ENCODE measurements at regions not wholly inside any gene's neighbourhood (a gene's known extent, or its start where the extent isn't known, plus 50 kb on each side); places are given as distances from the start of the nearest gene placed in this dataset.

DNA sequence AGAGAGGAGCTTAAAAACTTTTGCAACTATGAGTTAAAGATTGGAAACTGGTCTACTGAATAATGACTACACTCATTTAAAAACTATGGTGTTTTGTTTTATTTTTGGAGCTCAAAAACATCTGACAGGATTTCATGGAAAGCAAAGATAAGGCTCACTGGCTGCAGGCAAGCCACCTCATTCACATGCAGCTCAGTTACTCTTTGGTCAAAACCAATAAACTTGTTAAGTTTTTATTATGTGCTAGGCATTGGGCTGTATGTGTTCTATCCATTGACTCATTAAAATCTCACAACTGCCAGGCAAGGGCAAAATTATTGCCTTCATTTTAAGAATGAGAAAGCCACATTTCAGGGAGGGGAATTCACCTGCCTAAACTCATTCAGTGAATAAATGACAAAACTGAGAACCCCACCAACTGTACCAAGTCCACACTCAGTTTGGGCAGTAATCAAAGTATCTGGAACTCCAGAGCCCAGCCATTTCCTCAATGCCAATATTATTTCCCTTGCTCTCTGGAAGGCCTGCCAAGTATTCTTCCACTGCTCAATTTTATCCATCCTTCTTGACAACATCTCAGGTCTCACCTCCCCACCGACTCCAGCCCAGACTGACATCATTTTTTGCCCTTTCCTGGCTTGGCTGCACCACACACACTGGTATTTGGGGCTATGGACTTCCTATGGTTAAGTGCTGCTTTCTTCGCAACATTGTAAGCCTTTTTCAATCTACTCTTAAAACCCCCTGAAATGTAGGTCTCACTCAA lies 401.1 kb upstream of the NFIA start:
- Histone ChIP-seq H3K27me3 (ENCODE audit: low read depth, low read length) (no peaks in the 10 kb centered on the region), H3K27ac (ENCODE audit: low read length) (no peak overlapping the region), H2AFZ (ENCODE audit: low read depth, low read length) (no peak overlapping the region), H3K4me3 (ENCODE audit: low read length) (no peak overlapping the region), H3K9ac (ENCODE audit: low read length) (no peak overlapping the region), H3K4me2 (ENCODE audit: low read length) (no peak overlapping the region), H3K36me3 (replicated peaks; ENCODE audit: low read depth, low read length) (no peaks in the 10 kb centered on the region), H3K9me3 (ENCODE audit: insufficient read depth, low read length) (no peaks in the 10 kb centered on the region), H3K79me2 (ENCODE audit: low read length) (no peaks in the 10 kb centered on the region), H4K20me1 (ENCODE audit: insufficient read depth, low read length) (no peaks in the 10 kb centered on the region), H3K4me1 (ENCODE audit: low read length) (no peaks in the 10 kb centered on the region)
- TF ChIP-seq EZH2phosphoT487 (IDR thresholded peaks at IDR 0.05; ENCODE audit: low read depth), result no peak
- TF ChIP-seq, protein P1, sequence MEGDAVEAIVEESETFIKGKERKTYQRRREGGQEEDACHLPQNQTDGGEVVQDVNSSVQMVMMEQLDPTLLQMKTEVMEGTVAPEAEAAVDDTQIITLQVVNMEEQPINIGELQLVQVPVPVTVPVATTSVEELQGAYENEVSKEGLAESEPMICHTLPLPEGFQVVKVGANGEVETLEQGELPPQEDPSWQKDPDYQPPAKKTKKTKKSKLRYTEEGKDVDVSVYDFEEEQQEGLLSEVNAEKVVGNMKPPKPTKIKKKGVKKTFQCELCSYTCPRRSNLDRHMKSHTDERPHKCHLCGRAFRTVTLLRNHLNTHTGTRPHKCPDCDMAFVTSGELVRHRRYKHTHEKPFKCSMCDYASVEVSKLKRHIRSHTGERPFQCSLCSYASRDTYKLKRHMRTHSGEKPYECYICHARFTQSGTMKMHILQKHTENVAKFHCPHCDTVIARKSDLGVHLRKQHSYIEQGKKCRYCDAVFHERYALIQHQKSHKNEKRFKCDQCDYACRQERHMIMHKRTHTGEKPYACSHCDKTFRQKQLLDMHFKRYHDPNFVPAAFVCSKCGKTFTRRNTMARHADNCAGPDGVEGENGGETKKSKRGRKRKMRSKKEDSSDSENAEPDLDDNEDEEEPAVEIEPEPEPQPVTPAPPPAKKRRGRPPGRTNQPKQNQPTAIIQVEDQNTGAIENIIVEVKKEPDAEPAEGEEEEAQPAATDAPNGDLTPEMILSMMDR (IDR thresholded peaks at IDR 0.05; ENCODE audit: low read depth, low read length), result no peak

DNA sequence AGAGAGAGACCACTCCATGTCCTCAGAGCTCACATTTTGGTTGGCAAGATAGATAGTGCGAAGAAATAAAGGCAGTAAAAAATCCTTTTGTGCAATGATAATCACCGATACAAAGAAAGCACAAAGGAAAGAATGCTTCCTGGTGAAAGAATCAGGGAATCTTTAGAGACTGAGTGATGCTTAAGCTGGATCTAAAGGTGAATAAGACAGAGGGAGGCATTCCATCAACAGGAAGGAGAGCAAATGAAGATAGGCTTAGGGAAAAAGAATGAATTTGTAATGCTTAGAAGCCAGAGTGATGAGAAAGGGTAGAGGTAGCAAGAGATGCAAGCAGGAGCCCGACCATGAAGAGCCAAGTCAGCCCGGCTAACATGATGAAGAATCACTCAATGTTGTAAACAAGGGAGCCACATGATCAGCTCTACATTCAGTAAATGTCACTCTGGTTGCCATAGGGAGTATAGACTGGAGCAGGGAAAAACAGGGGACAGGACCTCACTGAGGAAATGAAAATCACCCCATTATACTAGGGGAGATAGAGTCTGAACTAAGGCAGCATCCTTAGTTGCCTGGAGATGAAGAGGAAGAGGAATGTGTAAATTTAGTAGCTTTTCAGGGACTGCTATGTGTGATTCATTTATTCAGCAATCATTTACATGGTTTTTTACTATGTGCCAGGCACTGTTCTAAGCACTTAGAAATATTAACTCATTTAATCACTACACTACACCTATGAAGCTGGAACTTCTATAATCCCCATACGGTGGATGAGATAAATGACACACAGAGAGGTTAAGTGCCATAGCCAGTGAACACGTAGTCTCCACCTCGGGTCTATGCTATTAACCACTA lies 402.6 kb upstream of the NFIA start:
- H3K79me2 ChIP-seq (ENCODE audit: low read length), result no peaks in the 10 kb centered on the region
- no peaks in the 10 kb centered on the region for H3K9me3 ChIP-seq (ENCODE audit: insufficient read depth, low read length)
- TF ChIP-seq, protein P1 (IDR thresholded peaks at IDR 0.05; ENCODE audit: low read depth, low read length), result no peak
- TF ChIP-seq EZH2phosphoT487 (IDR thresholded peaks at IDR 0.05; ENCODE audit: low read depth), result no peak
- H2AFZ ChIP-seq (ENCODE audit: low read depth, low read length), result no peak overlapping the region
- H3K27me3 ChIP-seq (ENCODE audit: low read depth, low read length), result no peaks in the 10 kb centered on the region
- H3K27ac ChIP-seq (ENCODE audit: low read length), result no peak overlapping the region
- H3K4me2 ChIP-seq (ENCODE audit: low read length), result no peak overlapping the region
- H3K4me1 ChIP-seq (ENCODE audit: low read length), result no peaks in the 10 kb centered on the region
- no peak overlapping the region for H3K9ac ChIP-seq (ENCODE audit: low read length)
- H3K36me3 ChIP-seq (replicated peaks; ENCODE audit: low read depth, low read length), result no peaks in the 10 kb centered on the region
- no peak overlapping the region for H3K4me3 ChIP-seq (ENCODE audit: low read length)
- no peaks in the 10 kb centered on the region for H4K20me1 ChIP-seq (ENCODE audit: insufficient read depth, low read length)

DNA sequence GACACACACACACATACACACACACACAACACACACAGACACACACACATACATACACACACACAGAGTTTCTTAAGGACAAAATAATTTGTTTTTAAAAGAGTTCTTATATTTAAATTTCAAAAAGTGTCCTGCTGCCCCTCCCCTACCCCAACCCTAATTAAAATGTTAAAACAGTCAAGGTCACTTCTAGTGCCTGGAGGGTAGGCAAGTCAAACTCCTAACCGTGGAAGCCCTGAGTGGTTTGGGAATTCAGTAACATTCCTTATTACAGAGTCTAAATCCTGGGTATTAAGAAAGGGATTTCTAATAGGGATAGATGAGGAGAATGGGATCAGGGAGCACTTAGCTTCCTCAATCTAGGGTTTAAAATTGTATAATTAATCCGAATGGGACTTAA lies 403.6 kb upstream of the NFIA start:
- no peaks in the 10 kb centered on the region for H3K36me3 ChIP-seq (replicated peaks; ENCODE audit: low read depth, low read length)
- no peak overlapping the region for H3K4me3 ChIP-seq (ENCODE audit: low read length)
- no peak overlapping the region for H3K27ac ChIP-seq (ENCODE audit: low read length)
- TF ChIP-seq EZH2phosphoT487 (IDR thresholded peaks at IDR 0.05; ENCODE audit: low read depth), result no peak
- no peaks in the 10 kb centered on the region for H3K4me1 ChIP-seq (ENCODE audit: low read length)
- no peaks in the 10 kb centered on the region for H3K79me2 ChIP-seq (ENCODE audit: low read length)
- H3K27me3 ChIP-seq (ENCODE audit: low read depth, low read length), result no peaks in the 10 kb centered on the region
- H3K9ac ChIP-seq (ENCODE audit: low read length), result no peak overlapping the region
- H3K4me2 ChIP-seq (ENCODE audit: low read length), result no peak overlapping the region
- no peak overlapping the region for H2AFZ ChIP-seq (ENCODE audit: low read depth, low read length)
- H4K20me1 ChIP-seq (ENCODE audit: insufficient read depth, low read length), result no peaks in the 10 kb centered on the region
- no peaks in the 10 kb centered on the region for H3K9me3 ChIP-seq (ENCODE audit: insufficient read depth, low read length)

DNA sequence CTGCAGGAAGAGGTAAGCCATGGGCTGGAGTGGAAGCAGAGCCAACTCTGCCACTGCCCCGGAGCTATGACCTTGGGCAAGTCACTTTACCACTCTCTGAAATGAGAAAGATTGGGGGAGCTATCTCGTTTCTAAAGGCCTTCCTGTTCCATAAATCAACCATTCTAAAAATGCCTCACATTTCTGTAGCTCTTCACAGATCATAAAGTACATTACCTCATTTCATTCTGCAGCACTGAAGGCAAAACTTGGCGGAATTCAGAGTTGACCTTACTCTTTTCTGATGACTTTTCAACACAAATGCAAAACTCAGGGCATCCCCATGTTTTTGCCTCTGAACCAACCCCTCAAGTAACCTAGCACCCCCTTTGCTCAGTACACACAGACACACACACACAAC lies 404.0 kb upstream of the NFIA start:
- Histone ChIP-seq H3K4me3 (ENCODE audit: low read length) (no peak overlapping the region), H3K4me1 (ENCODE audit: low read length) (no peaks in the 10 kb centered on the region), H2AFZ (ENCODE audit: low read depth, low read length) (no peak overlapping the region), H3K79me2 (ENCODE audit: low read length) (no peaks in the 10 kb centered on the region), H3K4me2 (ENCODE audit: low read length) (no peak overlapping the region), H3K9ac (ENCODE audit: low read length) (no peak overlapping the region), H3K27ac (ENCODE audit: low read length) (no peak overlapping the region), H3K9me3 (ENCODE audit: insufficient read depth, low read length) (no peaks in the 10 kb centered on the region), H3K27me3 (ENCODE audit: low read depth, low read length) (no peaks in the 10 kb centered on the region), H3K36me3 (replicated peaks; ENCODE audit: low read depth, low read length) (no peaks in the 10 kb centered on the region), H4K20me1 (ENCODE audit: insufficient read depth, low read length) (no peaks in the 10 kb centered on the region)
- TF ChIP-seq, protein P1 (IDR thresholded peaks at IDR 0.05; ENCODE audit: low read depth, low read length), result no peak
- no peak for TF ChIP-seq EZH2phosphoT487 (IDR thresholded peaks at IDR 0.05; ENCODE audit: low read depth)

All from OCI-LY3 (cell line).